Tibial artery (tissue), 4 donors: ENCODE measurements at regions not wholly inside any gene's neighbourhood (a gene's known extent, or its start where the extent isn't known, plus 50 kb on each side); places are given as distances from the start of the nearest gene placed in this dataset.

Experiments used
- DNase-seq, 2 donors: peaks; one replicate each; pipeline ENCODE4 v3.0.0-alpha.2; 2019
- H3K27ac ChIP-seq, 2 donors: fragments of 200-600 bp; sonication (generic) in 1 of 2; 1 replicate in 1 of 2; 2 replicates in 1 of 2; pipeline ENCODE4 v1.5.1; 2018 to 2019; ENCODE audit warnings: mild to moderate bottlenecking in 1 of 2
- H3K27me3 ChIP-seq, 2 donors: fragments of 200-600 bp; sonication (generic) in 1 of 2; one replicate each; pipeline versions ENCODE4 v1.5.1 to v1.6.0; 2016 to 2019
- H3K36me3 ChIP-seq, 3 donors: fragments of 200-600 bp; sonication (generic) in 2 of 3; one replicate each; pipeline ENCODE4 v1.5.1; 2016 to 2019; ENCODE audit warnings: mild to moderate bottlenecking in 2 of 3
- H3K4me1 ChIP-seq, 4 donors: fragments of 200-600 bp; sonication (generic) in 2 of 4; 1 replicate in 3 of 4; 2 replicates in 1 of 4; pipeline ENCODE4 v1.5.1; 2016 to 2019
- H3K4me3 ChIP-seq, 2 donors: fragments of 200-600 bp; sonication (generic) in 1 of 2; 1 replicate in 1 of 2; 2 replicates in 1 of 2; pipeline ENCODE4 v1.5.1; 2018 to 2019; ENCODE audit warnings: mild to moderate bottlenecking in 2 of 2
- H3K9me3 ChIP-seq, 3 donors: fragments of 200-600 bp; sonication (generic) in 1 of 3; one replicate each; pipeline ENCODE4 v1.5.1; 2016 to 2019
- intact Hi-C: fragments of 100-400 bp; cut with DNase I; formaldehyde crosslinking; loops from one replicate; pipeline ENCODE4 v1.15.0; 2023; ENCODE audit warnings: low total_unique reads
- TF ChIP-seq, protein P1 (sequence below), 2 experiments: fragments of 200-600 bp in 1 of 2; fragments of 450-650 bp in 1 of 2; IDR thresholded peaks; one replicate each; pipeline ENCODE4 v1.5.1; 2017 to 2019; ENCODE audit warnings: antibody characterized with exemption in 2 of 2, mild to moderate bottlenecking in 1 of 2, moderate library complexity in 1 of 2

DNA sequence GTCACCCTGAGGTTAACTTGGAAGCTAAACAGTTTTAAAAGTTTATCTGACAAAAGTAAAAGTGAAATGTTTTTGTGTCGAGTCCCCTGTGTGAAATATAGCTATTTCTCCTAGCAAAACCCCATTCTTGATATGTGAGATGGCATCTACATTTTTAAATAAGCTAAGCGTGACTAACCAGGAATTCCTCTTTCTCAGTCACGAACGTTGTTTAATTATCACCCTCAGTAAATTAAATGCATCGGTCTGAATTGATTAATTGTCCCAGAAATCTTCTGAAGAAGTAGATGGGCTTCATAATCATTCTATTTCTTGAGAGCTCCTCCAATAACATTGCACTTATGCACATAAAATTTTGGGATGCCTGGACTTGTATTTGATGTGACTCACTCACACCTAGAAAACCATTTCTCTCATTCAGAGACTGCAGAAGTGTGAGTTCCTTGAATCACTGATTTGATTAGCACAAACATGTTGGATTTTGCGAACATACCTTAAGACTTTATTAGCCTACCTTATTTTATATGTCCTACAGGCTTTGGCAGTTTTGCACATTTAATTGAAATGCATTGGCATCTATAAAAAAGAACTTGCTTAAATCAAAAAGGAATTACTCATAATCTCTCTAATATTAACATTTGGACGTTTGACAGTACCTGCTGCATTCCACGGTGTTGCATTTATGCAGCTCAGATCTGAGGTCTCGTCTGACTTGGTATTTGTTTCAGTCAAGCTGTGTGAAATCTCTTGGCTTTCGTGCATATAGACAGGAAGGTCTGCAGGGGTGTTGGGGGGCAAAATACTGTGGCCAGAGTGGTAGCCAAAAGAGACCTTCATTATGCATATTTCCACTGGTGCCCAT, 475.2 kb downstream of the EPHA4 start:
- H3K4me1 ChIP-seq, result no peaks in the 10 kb centered on the region
- H3K36me3 ChIP-seq, result no peaks in the 10 kb centered on the region
- no peaks in the 10 kb centered on the region for H3K9me3 ChIP-seq
- intact Hi-C loops, result no loop called here
- no peaks in the 10 kb centered on the region for H3K27me3 ChIP-seq
- no peak overlapping the region for H3K27ac ChIP-seq
- no peak overlapping the region for H3K4me3 ChIP-seq
- TF ChIP-seq, protein P1, sequence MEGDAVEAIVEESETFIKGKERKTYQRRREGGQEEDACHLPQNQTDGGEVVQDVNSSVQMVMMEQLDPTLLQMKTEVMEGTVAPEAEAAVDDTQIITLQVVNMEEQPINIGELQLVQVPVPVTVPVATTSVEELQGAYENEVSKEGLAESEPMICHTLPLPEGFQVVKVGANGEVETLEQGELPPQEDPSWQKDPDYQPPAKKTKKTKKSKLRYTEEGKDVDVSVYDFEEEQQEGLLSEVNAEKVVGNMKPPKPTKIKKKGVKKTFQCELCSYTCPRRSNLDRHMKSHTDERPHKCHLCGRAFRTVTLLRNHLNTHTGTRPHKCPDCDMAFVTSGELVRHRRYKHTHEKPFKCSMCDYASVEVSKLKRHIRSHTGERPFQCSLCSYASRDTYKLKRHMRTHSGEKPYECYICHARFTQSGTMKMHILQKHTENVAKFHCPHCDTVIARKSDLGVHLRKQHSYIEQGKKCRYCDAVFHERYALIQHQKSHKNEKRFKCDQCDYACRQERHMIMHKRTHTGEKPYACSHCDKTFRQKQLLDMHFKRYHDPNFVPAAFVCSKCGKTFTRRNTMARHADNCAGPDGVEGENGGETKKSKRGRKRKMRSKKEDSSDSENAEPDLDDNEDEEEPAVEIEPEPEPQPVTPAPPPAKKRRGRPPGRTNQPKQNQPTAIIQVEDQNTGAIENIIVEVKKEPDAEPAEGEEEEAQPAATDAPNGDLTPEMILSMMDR (IDR thresholded peaks at IDR 0.05), result no peak
- no peak for DNase-seq

DNA sequence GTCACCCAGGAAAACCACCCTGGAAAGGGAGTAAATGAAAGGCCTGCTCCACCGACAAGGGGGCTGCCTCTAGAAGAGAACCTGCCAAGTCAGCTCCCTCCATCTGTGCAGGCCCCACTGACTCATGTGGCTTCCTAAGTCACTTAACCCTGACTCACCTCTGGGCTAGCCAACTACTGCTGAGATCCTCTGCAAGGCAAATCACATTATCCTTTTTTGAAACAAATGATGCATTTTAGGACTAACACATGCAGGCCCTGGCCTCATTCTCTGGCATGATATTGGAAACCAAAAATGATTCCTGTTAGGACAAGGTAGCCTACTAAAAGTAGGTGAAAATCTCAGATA, 474.6 kb downstream of the EPHA4 start:
- intact Hi-C loops, result no loop called here
- no peak overlapping the region for H3K27ac ChIP-seq

DNA sequence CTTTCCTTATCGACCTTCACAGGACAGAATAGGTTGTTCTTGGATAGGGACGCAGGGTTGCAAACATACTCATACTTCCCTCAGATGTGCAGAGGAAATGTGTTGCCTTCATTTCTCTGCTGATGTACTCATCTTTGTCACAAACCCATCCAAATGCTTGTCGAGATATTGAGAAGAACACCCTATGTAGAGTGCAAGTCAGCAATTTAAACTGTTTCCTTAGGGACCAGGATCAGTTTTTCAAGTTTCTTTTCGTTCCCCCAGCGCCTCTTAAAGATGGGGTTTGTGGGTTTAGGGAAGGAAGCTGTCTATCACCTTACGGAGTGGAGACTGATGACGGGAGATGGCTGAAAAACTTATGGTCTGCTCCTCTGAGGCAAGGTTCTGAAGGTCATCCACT, 474.2 kb downstream of the EPHA4 start:
- peaks cover 0 to 7% (median 0%) of the 10 kb centered on the region in 4 donors for H3K4me1 ChIP-seq
- no peak for DNase-seq
- H3K36me3 ChIP-seq, result no peaks in the 10 kb centered on the region
- no peaks in the 10 kb centered on the region for H3K27me3 ChIP-seq
- TF ChIP-seq, protein P1 (IDR thresholded peaks at IDR 0.05), result no peak
- intact Hi-C loops, result no loop called here
- no peak overlapping the region for H3K27ac ChIP-seq
- no peaks in the 10 kb centered on the region for H3K9me3 ChIP-seq
- H3K4me3 ChIP-seq, result no peak overlapping the region

More for the DNA sequence above, 474.6 kb downstream of the EPHA4 start:
- Histone ChIP-seq H3K4me1 (peaks cover 0 to 3% (median 0%) of the 10 kb centered on the region in 4 donors), H3K36me3 (no peaks in the 10 kb centered on the region), H3K4me3 (no peak overlapping the region), H3K27me3 (no peaks in the 10 kb centered on the region), H3K9me3 (no peaks in the 10 kb centered on the region)
- no peak for DNase-seq
- TF ChIP-seq, protein P1 (IDR thresholded peaks at IDR 0.05), result no peak

DNA sequence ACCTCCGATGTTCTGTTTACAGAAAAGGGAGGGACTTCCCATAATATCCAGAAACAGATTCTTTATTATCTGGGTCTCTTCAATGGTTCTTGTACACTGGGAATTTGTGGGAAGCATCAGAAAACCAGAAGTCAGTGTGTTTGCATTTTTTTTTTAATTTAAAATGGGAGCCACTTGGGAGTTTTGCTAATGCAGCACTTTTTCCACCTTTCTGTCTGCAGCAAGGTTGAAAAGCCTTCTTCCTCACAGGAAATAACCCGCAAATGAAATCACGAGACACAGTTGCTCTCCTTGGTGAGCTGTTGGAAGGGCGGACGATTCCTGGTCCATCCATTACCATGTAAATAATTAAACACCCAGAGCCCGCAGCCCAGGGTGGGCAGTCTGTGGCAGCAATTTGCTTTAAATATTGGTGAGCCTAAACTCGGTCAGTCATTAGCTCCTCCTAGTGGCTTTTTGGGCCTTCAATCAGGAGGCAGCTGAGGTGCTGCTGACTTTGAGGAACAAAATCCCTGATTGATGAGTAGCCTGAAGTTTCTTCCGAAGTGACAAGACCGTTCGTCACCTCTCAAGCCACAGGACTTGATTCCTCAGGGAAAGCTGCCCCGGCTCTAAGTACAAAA, 471.5 kb downstream of the EPHA4 start:
- Histone ChIP-seq H3K36me3 (no peaks in the 10 kb centered on the region), H3K27me3 (no peaks in the 10 kb centered on the region), H3K9me3 (no peaks in the 10 kb centered on the region), H3K4me3 (no peak overlapping the region), H3K4me1 (peaks cover 0 to 27% (median 14%) of the 10 kb centered on the region in 4 donors), H3K27ac (no peak overlapping the region)
- DNase-seq, result no peak
- TF ChIP-seq, protein P1 (IDR thresholded peaks at IDR 0.05), result no peak
- intact Hi-C loops, result no loop called here

DNA sequence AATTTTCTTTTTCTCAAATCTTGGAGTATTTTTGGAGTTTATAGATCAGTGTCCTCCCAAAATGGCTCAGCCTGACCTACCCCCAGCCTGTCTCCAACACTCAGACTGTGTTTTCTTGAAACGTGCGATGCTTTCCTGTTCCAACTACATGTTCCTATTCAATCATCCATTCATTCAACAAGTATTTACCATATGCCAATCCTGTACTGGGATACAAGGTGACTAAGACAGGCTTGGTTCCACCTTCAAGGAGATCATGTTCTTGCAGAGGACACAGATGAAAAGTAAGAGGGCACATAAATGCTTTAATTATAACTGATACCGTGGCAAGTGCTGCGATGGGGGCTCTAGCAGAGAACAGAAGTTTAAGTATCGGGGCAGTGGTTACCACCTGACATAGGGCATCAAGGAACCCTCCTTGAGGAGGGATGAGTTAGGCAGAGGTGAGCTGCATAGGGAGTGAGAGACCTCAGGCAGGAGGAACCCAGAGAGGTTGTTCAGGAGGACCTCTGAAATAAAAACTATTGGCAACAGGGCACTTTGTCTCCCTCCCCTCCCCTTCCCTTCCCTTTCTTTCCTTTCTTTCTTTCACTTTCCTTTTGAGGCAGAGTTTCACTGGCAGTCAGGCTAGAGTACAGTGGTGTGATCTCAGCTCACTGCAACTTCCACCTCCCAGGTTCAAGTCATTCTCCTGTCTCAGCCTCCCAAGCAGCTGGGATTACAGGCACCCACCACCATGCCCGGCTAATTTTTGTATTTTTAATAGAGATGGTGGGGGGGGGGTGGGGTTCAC, 469.0 kb downstream of the EPHA4 start:
- TF ChIP-seq, protein P1 (IDR thresholded peaks at IDR 0.05), result no peak
- Histone ChIP-seq H3K4me1 (peaks cover 0 to 27% (median 14%) of the 10 kb centered on the region in 4 donors), H3K36me3 (no peaks in the 10 kb centered on the region), H3K4me3 (no peak overlapping the region), H3K27ac (no peak overlapping the region), H3K27me3 (no peaks in the 10 kb centered on the region), H3K9me3 (no peaks in the 10 kb centered on the region)
- intact Hi-C loops, result no loop called here
- DNase-seq, result no peak
